GM19240 (cell line): ENCODE measurements at regions not wholly inside any gene's neighbourhood (a gene's known extent, or its start where the extent isn't known, plus 50 kb on each side); places are given as distances from the start of the nearest gene placed in this dataset.
"Not testable (repeated sequence)": the region's sequence is repeated elsewhere in the genome, so short reads cannot be mapped to it uniquely, and the experiment has no call there.

Experiments used
- DNase-seq: peaks from one replicate; pipeline ENCODE4 v3.0.0; 2011; ENCODE audit warnings: low spot score; ENCODE audit not compliant: insufficient read length

DNA sequence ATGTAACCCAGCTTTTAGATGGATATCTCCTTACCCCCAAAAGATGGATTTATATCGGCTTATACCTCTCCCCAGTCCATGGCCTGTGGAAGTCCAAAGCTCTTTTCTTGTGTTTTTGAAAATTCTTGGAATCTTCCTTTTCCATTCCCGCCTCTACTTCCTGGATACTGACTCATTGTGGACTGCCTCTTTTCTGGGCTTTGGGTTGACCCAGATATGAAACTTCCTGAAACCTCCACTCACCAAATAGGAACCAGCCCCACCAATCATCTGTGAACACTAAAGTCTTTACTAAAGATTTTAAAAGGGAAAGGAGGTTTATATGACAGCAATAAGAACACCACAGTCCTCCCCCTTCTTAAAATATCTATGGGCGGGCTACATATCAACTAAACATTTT lies 163.4 kb upstream of the SYN3 start:
- DNase-seq, result no peak

- no peak for DNase-seq
Measured at GRCh38 chr22:33220476-33221080, 162.4 kb upstream of the SYN3 start.

DNA sequence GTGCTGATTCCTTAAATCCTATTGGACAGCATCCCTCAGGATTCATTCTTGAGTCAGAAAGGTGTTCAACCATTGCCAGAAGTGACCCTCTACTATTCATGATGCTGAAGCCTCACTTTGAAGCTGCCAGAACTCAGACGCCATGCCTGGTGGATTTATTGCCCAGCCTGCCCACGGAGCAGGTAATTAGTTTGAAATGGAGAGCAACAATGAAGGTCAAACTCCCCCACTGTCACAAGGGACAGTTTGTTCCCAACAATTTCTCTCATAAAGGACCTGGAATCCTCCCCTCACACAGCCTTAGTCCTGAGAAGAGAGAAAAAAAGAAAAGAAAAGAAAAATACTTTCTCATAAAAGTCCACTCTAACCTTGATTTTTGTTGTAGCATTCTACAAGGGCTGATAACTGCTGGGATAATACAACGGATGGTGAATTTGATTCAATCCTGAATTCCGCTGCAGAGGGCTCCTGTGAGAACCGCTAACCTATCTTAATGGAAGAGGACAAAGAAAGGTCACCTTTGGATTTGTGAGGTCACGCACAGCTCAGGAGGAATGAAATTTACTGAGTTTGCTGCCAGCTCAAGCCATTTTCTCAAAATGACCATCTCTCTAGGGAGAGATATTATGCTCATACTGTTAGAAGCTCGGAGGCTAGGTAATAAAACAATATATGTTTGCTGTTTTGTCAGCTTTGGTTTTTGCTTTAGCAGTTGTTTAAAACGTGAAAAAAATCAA lies 161.6 kb upstream of the SYN3 start:
- DNase-seq, result no peak

DNA sequence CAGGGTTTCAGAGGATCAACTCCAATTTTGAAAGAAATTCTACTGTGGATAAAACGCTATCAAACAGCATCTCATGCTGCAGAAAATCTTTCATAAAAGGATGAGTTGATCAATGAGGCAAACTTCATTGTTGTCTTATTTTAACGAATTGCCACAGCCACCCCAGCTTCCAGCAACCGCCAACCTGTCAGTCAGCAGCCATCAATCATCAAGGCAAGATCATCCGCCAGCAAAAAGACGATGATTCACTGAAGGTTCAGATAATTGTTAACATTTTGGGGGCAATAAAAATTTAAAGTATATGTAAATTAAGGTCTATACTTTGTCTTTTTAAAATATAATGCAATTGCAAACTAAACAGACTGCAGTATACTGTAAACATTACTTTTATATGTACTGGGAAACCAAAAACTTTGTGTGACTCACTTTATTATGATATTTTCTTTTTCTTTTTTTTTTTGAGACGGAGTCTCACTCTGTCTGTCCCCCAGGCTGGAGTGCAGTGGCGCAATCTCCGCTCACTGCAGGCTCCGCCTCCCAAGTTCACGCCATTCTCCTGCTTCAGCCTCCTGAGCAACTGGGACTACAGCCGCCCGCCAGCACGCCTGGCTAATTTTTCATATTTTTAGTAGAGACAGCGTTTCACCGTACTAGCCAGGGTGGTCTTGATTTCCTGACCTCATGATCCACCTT lies 155.3 kb upstream of the SYN3 start:
- no peak for DNase-seq

- DNase-seq, result peak; percentile 35
Measured at GRCh38 chr22:33209930-33210784, 152.0 kb upstream of the SYN3 start.

DNA sequence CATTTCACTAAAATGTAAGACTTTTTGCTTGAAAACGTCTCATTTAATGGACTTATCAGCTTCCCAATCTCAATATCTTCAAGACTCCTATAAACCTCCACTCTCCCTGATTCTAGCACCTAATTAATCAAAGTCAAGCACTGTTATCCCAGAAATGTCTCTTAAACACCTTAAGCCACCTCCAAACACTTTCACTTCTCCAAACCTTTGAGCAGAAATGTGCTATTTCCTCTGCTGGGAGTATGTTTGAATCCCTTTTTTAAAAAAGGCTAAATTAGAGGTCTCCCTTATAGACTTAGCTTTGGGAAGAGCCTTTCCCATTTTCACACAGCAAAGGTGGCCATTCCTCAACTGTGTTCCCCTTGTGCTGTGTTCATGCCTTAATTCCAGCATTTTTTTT lies 146.2 kb upstream of the SYN3 start:
- DNase-seq, result no peak

DNA sequence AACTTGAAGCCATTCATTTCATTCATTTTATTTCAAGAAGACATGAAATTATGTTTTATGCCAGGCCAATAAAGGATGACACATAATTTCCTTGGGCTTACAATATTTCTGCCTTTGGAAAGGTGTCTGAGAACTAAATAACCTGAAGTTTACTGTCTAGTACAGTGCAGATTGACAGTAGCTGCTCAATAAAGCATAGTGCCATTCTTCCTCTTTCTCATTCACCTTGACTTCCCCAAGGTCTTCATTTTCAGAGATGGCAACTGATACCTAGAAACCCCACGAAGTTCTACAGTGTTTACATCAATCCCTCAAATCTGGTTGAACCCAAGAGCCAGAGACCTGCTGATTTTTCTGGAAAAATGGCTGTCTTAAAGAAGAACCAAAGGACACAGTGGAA lies 144.3 kb upstream of the SYN3 start:
- DNase-seq, result no peak

GRCh38 chr22:33194529-33195077 lies 136.4 kb upstream of the SYN3 start:
- no peak for DNase-seq

- DNase-seq, result no peak
Measured at GRCh38 chr22:33192156-33192555, 134.0 kb upstream of the SYN3 start.

GRCh38 chr22:33188326-33188725 lies 130.1 kb upstream of the SYN3 start:
- no peak for DNase-seq

DNA sequence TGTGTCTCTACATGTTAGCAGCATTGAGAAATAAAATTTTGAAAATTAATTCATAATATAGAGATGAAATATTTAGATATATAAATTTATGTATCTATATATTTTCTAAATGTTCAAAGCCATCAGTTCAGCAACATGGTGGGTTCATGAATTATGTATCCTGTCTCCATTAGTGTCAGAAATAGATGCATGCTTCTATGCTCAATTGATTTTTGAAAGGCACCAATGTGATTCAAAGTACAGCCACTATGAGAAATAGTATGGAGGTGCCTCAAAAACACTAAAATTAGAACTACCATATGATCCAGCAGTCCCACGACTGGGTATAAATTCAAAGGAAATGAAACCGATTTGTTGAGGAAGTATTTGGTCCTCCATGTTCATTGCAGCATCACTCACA lies 128.6 kb upstream of the SYN3 start:
- no peak for DNase-seq

GRCh38 chr22:33180356-33180755 lies 122.2 kb upstream of the SYN3 start:
- no peak for DNase-seq

- no peak for DNase-seq
Measured at GRCh38 chr22:33167998-33168790, 110.0 kb upstream of the SYN3 start.

GRCh38 chr22:33166206-33166605 lies 108.0 kb upstream of the SYN3 start:
- DNase-seq, result no peak

- no peak for DNase-seq
Measured at GRCh38 chr22:33163815-33164214, 105.6 kb upstream of the SYN3 start.

GRCh38 chr22:33162196-33162595 lies 104.0 kb upstream of the SYN3 start:
- DNase-seq, result no peak

GRCh38 chr22:33160525-33160924 lies 102.3 kb upstream of the SYN3 start:
- DNase-seq, result no peak

DNA sequence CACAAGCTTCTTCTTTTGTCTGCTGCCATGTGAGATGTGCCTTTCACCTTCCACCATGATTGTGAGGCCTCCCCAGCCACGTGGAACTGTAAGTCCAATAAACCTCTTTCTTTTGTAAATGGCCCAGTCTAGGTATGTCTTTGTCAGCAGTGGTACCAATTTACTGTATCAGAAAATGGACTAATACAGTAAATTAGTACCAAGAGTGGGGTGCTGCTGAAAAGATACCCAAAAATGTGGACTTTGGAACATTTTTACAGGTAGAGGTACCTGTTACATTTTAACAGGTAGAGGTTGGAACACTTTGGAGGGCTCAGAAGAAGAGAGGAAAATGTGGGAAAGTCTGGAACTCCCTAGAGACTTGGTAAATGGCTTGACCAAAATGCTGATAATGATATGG lies 96.8 kb upstream of the SYN3 start:
- DNase-seq, result not testable (repeated sequence)

DNA sequence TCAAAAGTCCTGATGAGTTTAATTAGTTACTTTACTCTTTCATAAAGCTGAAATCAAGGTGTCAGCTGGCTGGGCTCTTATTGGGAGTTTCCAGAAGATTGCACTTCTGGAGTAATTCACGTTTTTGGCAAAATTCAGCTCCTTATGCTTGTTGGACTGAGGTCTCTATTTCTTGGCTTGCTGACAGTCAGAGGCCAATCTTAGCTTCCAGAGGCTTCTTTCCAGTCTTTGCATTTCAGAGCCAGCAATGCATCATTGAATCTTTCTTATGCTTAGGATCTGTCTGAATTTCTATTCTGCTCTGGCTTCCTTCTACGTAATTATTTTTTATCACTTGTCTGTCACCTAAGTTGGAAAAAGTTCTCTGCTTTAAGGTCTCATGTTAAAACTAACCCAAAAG lies 91.4 kb upstream of the SYN3 start:
- no peak for DNase-seq

GRCh38 chr22:33144721-33145120 lies 86.5 kb upstream of the SYN3 start:
- DNase-seq, result no peak
